Stomach (tissue), 8 donors: ENCODE measurements at regions not wholly inside any gene's neighbourhood (a gene's known extent, or its start where the extent isn't known, plus 50 kb on each side); places are given as distances from the start of the nearest gene placed in this dataset.

Experiments used
- DNase-seq, 2 donors: peaks; one replicate each; pipeline versions ENCODE4 v3.0.0 to v3.0.0-alpha.2; 2013 to 2019
- H3K27ac ChIP-seq, 5 donors: fragments of 200-600 bp in 4 of 5; sonication (generic) in 4 of 5; one replicate each; pipeline ENCODE4 v1.5.1; 2013 to 2019; ENCODE audit warnings: mild to moderate bottlenecking in 1 of 5, moderate library complexity in 1 of 5
- H3K27me3 ChIP-seq, 3 donors: fragments of 200-600 bp; sonication (generic); one replicate each; pipeline ENCODE4 v1.5.1; 2017 to 2019; ENCODE audit warnings: mixed run types in 1 of 3
- H3K36me3 ChIP-seq, 4 donors: fragments of 200-600 bp; sonication (generic); 1 replicate in 3 of 4; 2 replicates in 1 of 4; pipeline ENCODE4 v1.5.1; 2016 to 2019
- H3K4me1 ChIP-seq, 4 donors: fragments of 200-600 bp; sonication (generic); one replicate each; pipeline ENCODE4 v1.5.1; 2016 to 2019
- H3K4me3 ChIP-seq, 4 donors: fragments of 200-600 bp; sonication (generic) in 3 of 4; one replicate each; pipeline ENCODE4 v1.5.1; 2016 to 2019; ENCODE audit warnings: mild to moderate bottlenecking in 1 of 4
- H3K9me3 ChIP-seq, 4 donors: fragments of 200-600 bp; sonication (generic); one replicate each; pipeline ENCODE4 v1.5.1; 2016 to 2019
- CTCF ChIP-seq, 7 experiments: fragments of 450-650 bp in 4 of 7; fragments of 200-600 bp in 3 of 7; sonication (generic) in 3 of 7; IDR thresholded peaks; one replicate each; pipeline ENCODE4 v1.5.1; 2016 to 2019; ENCODE audit warnings: antibody characterized with exemption in 7 of 7, control low read depth in 2 of 7, mild to moderate bottlenecking in 1 of 7
- EP300 ChIP-seq: sonication (generic); formaldehyde crosslinking; IDR thresholded peaks from one replicate; pipeline ENCODE4 v1.6.1; 2017; ENCODE audit warnings: antibody characterized with exemption
- POLR2A ChIP-seq, 4 donors: fragments of 450-650 bp; IDR thresholded peaks; one replicate each; pipeline ENCODE4 v1.6.1; 2016; ENCODE audit warnings: antibody characterized with exemption in 4 of 4, control low read depth in 2 of 4, mild to moderate bottlenecking in 1 of 4, moderate library complexity in 1 of 4
- POLR2AphosphoS5 ChIP-seq, 3 donors: sonication (generic); formaldehyde crosslinking; IDR thresholded peaks; one replicate each; pipeline ENCODE4 v1.6.1; 2016; ENCODE audit warnings: antibody characterized with exemption in 3 of 3
- WGBS, 5 donors: extraction: QIAGEN DNeasy Blood & Tissue Kit in 3 of 5; methylation state at CpG; one replicate each; pipeline versions ENCODE4 v1.1.5 to v1.1.7; 2013 to 2018; 5-methylcytosine and 5-hydroxymethylcytosine counted together
- intact Hi-C: fragments of 100-400 bp; cut with DNase I; formaldehyde crosslinking; loops from one replicate; pipeline ENCODE4 v1.15.1; 2023; ENCODE audit warnings: low total_unique reads
- donor health status: healthy with polysubstance abuse.
- donor health status: Bipolar disorder and iron deficiency.
- donor health status: healthy.

DNA sequence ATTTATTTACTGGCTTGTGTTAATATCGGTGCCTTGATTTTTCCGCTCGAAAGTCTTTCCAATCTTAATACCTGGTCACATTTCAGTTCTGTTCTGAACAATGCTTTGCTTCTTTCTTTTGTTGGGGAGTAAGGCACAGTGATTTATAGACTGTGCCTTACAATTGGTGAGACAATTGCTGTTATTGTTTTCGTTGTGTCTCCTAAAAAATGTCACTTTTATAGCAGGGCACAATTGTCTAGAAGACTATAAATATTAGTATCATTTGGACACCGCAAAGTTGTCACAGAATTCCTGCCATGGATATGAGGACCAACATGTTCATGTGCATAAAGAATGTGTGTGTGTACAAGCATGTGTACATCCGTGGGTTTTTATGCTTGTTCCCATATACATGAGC lies 231.9 kb downstream of the INSIG2 start:
- WGBS, 5 donors: 70 to 77% (median 72%) methylated on average over 6 of the region's 6 CpGs
- Histone ChIP-seq H3K27me3 (no peaks in the 10 kb centered on the region), H3K4me1 (peaks cover 0 to 9% (median 7%) of the 10 kb centered on the region in 4 donors), H3K27ac (no peak overlapping the region), H3K9me3 (no peaks in the 10 kb centered on the region), H3K4me3 (no peak overlapping the region), H3K36me3 (no peaks in the 10 kb centered on the region)
- no peak for TF ChIP-seq CTCF (IDR thresholded peaks at IDR 0.05)
- TF ChIP-seq POLR2AphosphoS5 (IDR thresholded peaks at IDR 0.05): no peak
- intact Hi-C loops: no loop called here
- DNase-seq: no peak

DNA sequence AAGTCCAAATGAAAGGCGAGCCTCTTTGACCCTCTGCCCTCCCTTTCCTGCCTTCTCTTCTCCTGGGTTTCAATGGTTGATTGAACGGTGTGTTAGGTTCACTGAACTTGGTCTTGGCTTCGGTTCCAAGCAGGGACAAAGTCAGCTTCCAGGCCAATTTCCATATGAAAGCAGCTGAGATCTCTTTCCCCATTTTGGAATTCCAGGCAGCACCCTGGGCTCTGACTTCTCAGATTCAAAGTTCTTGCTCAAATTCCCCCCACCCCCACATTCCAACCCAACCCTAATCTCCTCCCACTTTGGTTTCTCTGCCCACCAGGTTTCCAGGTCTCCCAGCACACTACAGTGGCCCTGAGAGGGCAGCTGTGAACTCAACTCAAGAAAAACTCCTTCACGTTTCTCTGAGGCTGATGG lies 231.0 kb downstream of the INSIG2 start:
- Histone ChIP-seq H3K27me3 (no peaks in the 10 kb centered on the region), H3K36me3 (no peaks in the 10 kb centered on the region), H3K4me1 (peaks cover 0 to 9% (median 7%) of the 10 kb centered on the region in 4 donors), H3K9me3 (no peaks in the 10 kb centered on the region), H3K27ac (no peak overlapping the region), H3K4me3 (no peak overlapping the region)
- 15 to 28% (median 22%) methylated on average over 4 of the region's 4 CpGs for WGBS, 5 donors
- DNase-seq: no peak
- TF ChIP-seq EP300: no peak
- TF ChIP-seq CTCF (IDR thresholded peaks at IDR 0.05): no peak
- TF ChIP-seq POLR2A (IDR thresholded peaks at IDR 0.05): no peak
- TF ChIP-seq POLR2AphosphoS5 (IDR thresholded peaks at IDR 0.05): no peak
- intact Hi-C loops: no loop called here

- TF ChIP-seq CTCF (IDR thresholded peaks at IDR 0.05) (no peak), POLR2AphosphoS5 (IDR thresholded peaks at IDR 0.05) (no peak), EP300 (no peak), POLR2A (IDR thresholded peaks at IDR 0.05) (no peak)
- no peaks in the 10 kb centered on the region for H3K9me3 ChIP-seq
Observed at GRCh38 chr2:118315606-118316005, 227.3 kb downstream of the INSIG2 start.

GRCh38 chr2:118312969-118313756 lies 224.9 kb downstream of the INSIG2 start:
- Histone ChIP-seq H3K36me3 (no peaks in the 10 kb centered on the region), H3K4me3 (no peak overlapping the region), H3K27ac (no peak overlapping the region), H3K27me3 (peaks cover 0 to 35% (median 32%) of the 10 kb centered on the region in 3 donors), H3K4me1 (peaks cover 0 to 18% (median 13%) of the 10 kb centered on the region in 4 donors), H3K9me3 (no peaks in the 10 kb centered on the region)
- no peak for DNase-seq
- TF ChIP-seq POLR2AphosphoS5 (IDR thresholded peaks at IDR 0.05) (no peak), POLR2A (IDR thresholded peaks at IDR 0.05) (no peak), CTCF (IDR thresholded peaks at IDR 0.05) (no peak), EP300 (no peak)
- WGBS, 5 donors: 24 to 46% (median 36%) methylated on average over 2 to 4 of the region's 4 CpGs
- intact Hi-C loops: no loop called here

More at GRCh38 chr2:118315606-118316005, 227.3 kb downstream of the INSIG2 start:
- intact Hi-C loops: no loop called here
- Histone ChIP-seq H3K4me1 (peaks cover 0 to 4% (median 3%) of the 10 kb centered on the region in 4 donors), H3K27ac (no peak overlapping the region), H3K4me3 (no peak overlapping the region), H3K27me3 (peaks cover 0 to 12% (median 11%) of the 10 kb centered on the region in 3 donors), H3K36me3 (no peaks in the 10 kb centered on the region)
- 87 to 94% (median 91%) methylated on average over 5 of the region's 5 CpGs for WGBS, 5 donors
- DNase-seq: no peak
